ENCODE measurements at regions not wholly inside any gene's neighbourhood (a gene's known extent, or its start where the extent isn't known, plus 50 kb on each side); places are given as distances from the start of the nearest gene placed in this dataset.

DNA sequence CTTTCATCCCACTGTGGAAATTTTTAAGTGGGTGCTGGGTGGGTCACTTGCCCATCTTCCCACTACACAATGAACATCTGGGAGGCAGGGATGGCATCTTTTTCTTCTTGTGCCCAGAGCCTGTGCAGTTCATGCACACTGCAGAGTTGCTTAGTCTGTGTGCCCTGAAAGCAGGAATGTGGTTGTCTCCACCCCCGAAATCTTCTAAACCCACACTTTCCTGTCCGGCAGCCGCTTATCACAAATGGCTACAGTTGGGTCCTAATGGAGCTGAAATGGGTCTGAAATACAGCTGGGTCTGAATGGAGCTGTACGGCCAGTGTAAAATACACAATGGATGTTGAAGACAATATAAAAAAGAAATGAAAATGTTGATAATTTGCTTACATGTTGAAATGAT is 112.1 kb upstream of the PMEPA1 start (continued):
- no peak for TF ChIP-seq ASH2L (IDR thresholded peaks at IDR 0.05; ENCODE audit: borderline replicate concordance, low read depth)
- TF ChIP-seq PAX5 (IDR thresholded peaks at IDR 0.05; ENCODE audit: borderline replicate concordance, low read depth, low read length): no peak
- no peak for TF ChIP-seq NFYA (IDR thresholded peaks at IDR 0.05; ENCODE audit: borderline replicate concordance, low read depth, low read length)
- no peak for TF ChIP-seq JUND (IDR thresholded peaks at IDR 0.05; ENCODE audit: low read depth, low read length)
- no peak for TF ChIP-seq PAX8 (IDR thresholded peaks at IDR 0.05)

DNA sequence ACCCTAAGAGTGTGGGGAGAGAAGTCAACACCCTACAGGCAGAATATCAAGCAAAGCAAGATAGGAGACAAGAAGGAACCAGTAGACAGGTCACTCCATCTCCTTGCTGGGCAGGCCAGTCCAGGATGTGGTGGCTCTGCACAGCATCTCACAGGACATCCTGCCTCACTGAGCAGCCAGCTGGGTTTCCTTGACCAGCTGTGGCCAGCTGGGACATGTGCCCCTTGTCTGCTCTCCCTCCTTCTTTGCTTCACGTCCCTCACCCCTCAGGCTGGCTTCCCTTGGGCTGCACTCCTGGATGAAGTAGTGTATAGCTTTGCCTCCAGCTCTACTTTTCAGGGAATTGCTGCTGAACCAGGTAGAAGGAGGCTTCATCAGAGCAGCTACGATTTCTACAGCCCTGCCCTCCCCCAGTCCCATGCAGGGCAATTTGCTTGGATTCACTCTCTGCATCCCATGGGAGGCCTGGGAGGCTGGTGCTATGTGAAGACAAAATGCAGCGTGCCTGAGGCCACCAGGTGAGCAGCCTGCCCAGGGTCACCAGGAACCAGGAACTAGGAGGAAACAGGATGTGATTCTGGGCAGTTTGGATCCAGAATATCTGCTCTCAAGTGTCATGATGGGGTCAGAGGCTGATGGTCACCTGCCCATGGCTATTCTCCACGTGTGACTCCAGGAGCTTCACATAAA is 110.0 kb upstream of the PMEPA1 start:
- RAD21 ChIA-PET (ENCODE audit: unreplicated experiment): no interaction called here
- CTCF ChIA-PET: no interaction called here
- Histone ChIP-seq H2AFZ (ENCODE audit: control insufficient read depth, low read depth, low read length) (no peak overlapping the region), H3K27ac (ENCODE audit: control insufficient read depth, insufficient read depth) (no peak overlapping the region), H3K9me3 (replicated peaks; ENCODE audit: control insufficient read depth, insufficient read depth, low read length) (no peaks in the 10 kb centered on the region; the same call in 2 of the 3 replicates), H3K4me2 (ENCODE audit: control insufficient read depth, insufficient read depth) (no peak overlapping the region), H3K4me3 (no peak overlapping the region), H3K4me1 (ENCODE audit: control insufficient read depth, insufficient read depth, low read length) (no peaks in the 10 kb centered on the region), H3K9ac (ENCODE audit: control insufficient read depth, insufficient read depth, low read length) (no peak overlapping the region), H3K27me3 (replicated peaks in 1 of 2; ENCODE audit: control insufficient read depth in 2 of 2, insufficient read depth in 2 of 2, low read length in 1 of 2) (peaks cover 3 to 4% of the 10 kb centered on the region in 2 experiments; a peak in 2 of 4 replicates), H4K20me1 (ENCODE audit: control insufficient read depth, insufficient read depth) (no peaks in the 10 kb centered on the region), H3K79me2 (ENCODE audit: control insufficient read depth, insufficient read depth, low read length) (no peaks in the 10 kb centered on the region), H3K36me3 (ENCODE audit: control insufficient read depth in 2 of 2, insufficient read depth in 2 of 2, low read length in 1 of 2) (no peaks in the 10 kb centered on the region)
- WGBS (ENCODE audit: insufficient coverage, insufficient replicate concordance, low lambda C conversion rate, missing lambda C conversion rate): 4% methylated on average over 4 of the region's 4 CpGs
- DNase-seq (ENCODE audit: low read depth, low spot score) (no peak), FAIRE-seq (no peak), ATAC-seq (no peak)
- SMC1A ChIA-PET (ENCODE audit: uncharacterized antibody, unreplicated experiment): no interaction called here
- POLR2A ChIA-PET: no interaction called here
- intact Hi-C loops (cut with micrococcal nuclease; ENCODE audit: unreplicated experiment): no loop called here
- BruUV-seq (replicated peaks): no TSS peak
- in situ Hi-C loops (cut with MboI): no loop called here
- no peak for TF ChIP-seq KAT2A (conservative IDR thresholded peaks at IDR 0.05; ENCODE audit: control insufficient read depth, low read depth, low read length)

DNA sequence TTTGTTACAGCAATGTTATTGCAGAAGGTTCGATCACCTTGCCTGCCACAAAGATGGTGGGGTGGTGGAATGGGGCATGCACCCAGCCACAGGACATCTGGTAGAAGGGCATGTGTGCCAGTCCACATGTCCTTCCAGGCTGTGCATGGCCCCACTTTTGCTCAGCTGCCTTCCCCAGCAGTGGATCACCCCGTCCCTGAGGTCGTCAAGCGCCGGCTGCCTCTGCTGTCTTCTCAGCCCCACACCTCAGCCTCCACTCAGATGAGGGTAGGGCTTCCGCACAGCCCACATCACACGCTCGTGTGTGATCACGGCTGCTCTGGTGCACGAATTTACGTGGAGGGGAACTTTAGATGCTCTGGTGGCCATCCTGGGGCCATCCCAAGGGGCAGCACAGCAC is 109.5 kb upstream of the PMEPA1 start:
- Histone ChIP-seq H3K9me3 (replicated peaks; ENCODE audit: control insufficient read depth, insufficient read depth, low read length) (no peaks in the 10 kb centered on the region; the same call in 2 of the 3 replicates), H2AFZ (ENCODE audit: control insufficient read depth, low read depth, low read length) (no peak overlapping the region), H3K79me2 (ENCODE audit: control insufficient read depth, insufficient read depth, low read length) (no peaks in the 10 kb centered on the region), H3K4me1 (ENCODE audit: control insufficient read depth, insufficient read depth, low read length) (no peaks in the 10 kb centered on the region), H3K4me3 (no peak overlapping the region), H3K9ac (ENCODE audit: control insufficient read depth, insufficient read depth, low read length) (no peak overlapping the region), H3K4me2 (ENCODE audit: control insufficient read depth, insufficient read depth) (no peak overlapping the region), H3K27me3 (replicated peaks in 1 of 2; ENCODE audit: control insufficient read depth in 2 of 2, insufficient read depth in 2 of 2, low read length in 1 of 2) (peaks cover 3 to 4% of the 10 kb centered on the region in 2 experiments; a peak in 2 of 4 replicates), H3K27ac (ENCODE audit: control insufficient read depth, insufficient read depth) (no peak overlapping the region), H3K36me3 (ENCODE audit: control insufficient read depth in 2 of 2, insufficient read depth in 2 of 2, low read length in 1 of 2) (no peaks in the 10 kb centered on the region), H4K20me1 (ENCODE audit: control insufficient read depth, insufficient read depth) (no peaks in the 10 kb centered on the region)
- ATAC-seq (no peak), DNase-seq (ENCODE audit: low read depth, low spot score) (no peak), FAIRE-seq (no peak)
- in situ Hi-C loops (cut with MboI) (no loop called here), intact Hi-C loops (cut with micrococcal nuclease; ENCODE audit: unreplicated experiment) (no loop called here)
- 32% methylated on average over 11 of the region's 11 CpGs for WGBS (ENCODE audit: insufficient coverage, insufficient replicate concordance, low lambda C conversion rate, missing lambda C conversion rate)
- SMC1A ChIA-PET (ENCODE audit: uncharacterized antibody, unreplicated experiment): no interaction called here
- POLR2A ChIA-PET: no interaction called here
- TF ChIP-seq POLR2AphosphoS5 (IDR thresholded peaks at IDR 0.05; ENCODE audit: low read length): no peak
- no TSS peak for BruUV-seq (replicated peaks)
- RAD21 ChIA-PET (ENCODE audit: unreplicated experiment): no interaction called here
- CTCF ChIA-PET: no interaction called here

Measured in GM12878 (cell line).